Endothelial cell of umbilical vein (primary cell): ENCODE measurements at regions not wholly inside any gene's neighbourhood (a gene's known extent, or its start where the extent isn't known, plus 50 kb on each side); places are given as distances from the start of the nearest gene placed in this dataset.

Experiments used
- BruUV-seq: library from RNA; stranded (reverse); fragments of 400-500 nt; replicated peaks from 2 replicates; lab custom pipeline; 2021; lab: Mats Ljungman, UMichigan
- CTCF ChIA-PET: fragments of 300-600, 350-600 bp; sonication (Branson Sonifier 250); formaldehyde crosslinking; loops from one replicate; lab custom pipeline; 2021; ENCODE audit warnings: antibody characterized with exemption, inconsistent platforms; lab: Charles Lee
- POLR2A ChIA-PET: fragments of 300-600, 350-600 bp; sonication (Branson Sonifier 250); formaldehyde crosslinking; loops from one replicate; lab custom pipeline; 2021; ENCODE audit warnings: antibody characterized with exemption, inconsistent platforms; lab: Charles Lee
- DNase-seq: peaks from one replicate; pipeline ENCODE4 v3.0.0-alpha.2; 2011; ENCODE audit warnings: low read depth, low spot score
- FAIRE-seq: peaks from 2 replicates; lab custom pipeline; 2011; peaks lifted over from hg19 to GRCh38; lab: Jason Lieb, UNC
- H2AFZ ChIP-seq: 2 replicates; pipeline ENCODE4 v1.6.0; 2012; ENCODE audit warnings: low read depth, low read length, control low read depth, inconsistent platforms
- H3K27ac ChIP-seq: 2 replicates; pipeline ENCODE4 v1.5.1; 2011; ENCODE audit warnings: low read depth, mild to moderate bottlenecking, control low read depth, low read length, moderate library complexity; ENCODE audit not compliant: insufficient read depth
- H3K27me3 ChIP-seq, 2 experiments: 2 replicates each; pipeline versions ENCODE4 v1.6.0 to v1.6.1; 2011; ENCODE audit warnings: low read length in 2 of 2, mixed read lengths in 1 of 2; ENCODE audit not compliant: control insufficient read depth in 2 of 2, insufficient read depth in 2 of 2
- H3K36me3 ChIP-seq, 2 experiments: 2 replicates in 1 of 2; 3 replicates in 1 of 2; pipeline ENCODE4 v1.5.1; 2011; ENCODE audit warnings: low read length in 2 of 2, mild to moderate bottlenecking in 1 of 2, moderate library complexity in 1 of 2; ENCODE audit not compliant: control insufficient read depth in 2 of 2, insufficient read depth in 2 of 2; ENCODE audit errors: extremely low read depth in 1 of 2
- H3K4me1 ChIP-seq: 3 replicates; pipeline ENCODE4 v1.5.1; 2011; ENCODE audit warnings: mild to moderate bottlenecking, low read length; ENCODE audit not compliant: control insufficient read depth, insufficient read depth; ENCODE audit errors: extremely low read depth
- H3K4me2 ChIP-seq: 2 replicates; pipeline ENCODE4 v1.6.1; 2011; ENCODE audit warnings: low read length, control low read depth, mixed read lengths; ENCODE audit not compliant: insufficient read depth
- H3K4me3 ChIP-seq, 3 experiments: fragments of 200-600 bp in 1 of 3; sonication (generic), shearing (Covaris generic) in 1 of 3; replicated peaks in 1 of 3; 2 replicates each; pipeline ENCODE4 v1.5.1; 2011 to 2016; ENCODE audit warnings: control low read depth in 3 of 3, low read length in 3 of 3, mild to moderate bottlenecking in 2 of 3, inconsistent platforms in 1 of 3, low read depth in 1 of 3, moderate library complexity in 1 of 3; ENCODE audit not compliant: insufficient read depth in 1 of 3
- H3K79me2 ChIP-seq: 2 replicates; pipeline ENCODE4 v1.6.0; 2012; ENCODE audit warnings: low read length, inconsistent platforms; ENCODE audit not compliant: control insufficient read depth, insufficient read depth
- H3K9ac ChIP-seq: replicated peaks from 2 replicates; pipeline ENCODE3; 2011; ENCODE audit warnings: low read length, control low read depth; ENCODE audit not compliant: insufficient read depth; ENCODE audit errors: extremely low read depth
- H3K9me1 ChIP-seq: replicated peaks from 3 replicates; pipeline ENCODE4 v1.6.0; 2011; ENCODE audit warnings: mild to moderate bottlenecking, low read length; ENCODE audit not compliant: control insufficient read depth, insufficient read depth; ENCODE audit errors: extremely low read depth
- H3K9me3 ChIP-seq: replicated peaks from 2 replicates; pipeline ENCODE4 v1.5.1; 2012; ENCODE audit warnings: low read length, inconsistent platforms; ENCODE audit not compliant: control insufficient read depth, insufficient read depth
- H4K20me1 ChIP-seq: replicated peaks from 2 replicates; pipeline ENCODE3; 2011; ENCODE audit warnings: mild to moderate bottlenecking, low read length; ENCODE audit not compliant: control insufficient read depth, insufficient read depth; ENCODE audit errors: extremely low read depth
- CTCF ChIP-seq, 2 donors: IDR thresholded peaks; 1 replicate in 1 of 2; 2 replicates in 1 of 2; pipeline ENCODE4 v1.5.1; 2011; ENCODE audit warnings: low read length in 2 of 2, mild to moderate bottlenecking in 2 of 2, moderate library complexity in 2 of 2, control low read depth in 1 of 2, inconsistent platforms in 1 of 2, low read depth in 1 of 2; ENCODE audit not compliant: insufficient read depth in 1 of 2; ENCODE audit errors: extremely low read depth in 1 of 2
- EZH2 ChIP-seq: IDR thresholded peaks from 2 replicates; pipeline ENCODE4 v1.6.1; 2012; ENCODE audit warnings: borderline replicate concordance, low read depth, mild to moderate bottlenecking, moderate library complexity, low read length, inconsistent platforms; ENCODE audit not compliant: severe bottlenecking
- FOS ChIP-seq: IDR thresholded peaks from 2 replicates; pipeline ENCODE4 v1.6.1; 2011; ENCODE audit warnings: mild to moderate bottlenecking, low read length, moderate library complexity, borderline replicate concordance; ENCODE audit not compliant: insufficient read depth
- GATA2 ChIP-seq: IDR thresholded peaks from 2 replicates; pipeline ENCODE4 v1.7.0; 2011; ENCODE audit warnings: low read depth, mild to moderate bottlenecking, moderate library complexity, mixed read lengths, low read length; ENCODE audit not compliant: insufficient read length, insufficient read depth
- JUN ChIP-seq: IDR thresholded peaks from 2 replicates; pipeline ENCODE4 v1.6.1; 2011; ENCODE audit warnings: borderline replicate concordance, low read depth; ENCODE audit not compliant: insufficient read length, insufficient read depth
- MAX ChIP-seq: IDR thresholded peaks from 2 replicates; pipeline ENCODE4 v1.6.1; 2011; ENCODE audit not compliant: insufficient read depth, insufficient read length
- MYC ChIP-seq: IDR thresholded peaks from one replicate; pipeline ENCODE4 v1.6.1; 2011; ENCODE audit warnings: mild to moderate bottlenecking, low read depth, low read length
- POLR2A ChIP-seq: IDR thresholded peaks from 2 replicates; pipeline ENCODE4 v1.6.1; 2012; ENCODE audit warnings: low read depth, mild to moderate bottlenecking, control low read depth, low read length
- POLR2AphosphoS5 ChIP-seq: IDR thresholded peaks from 2 replicates; pipeline ENCODE4 v1.6.1; 2012; ENCODE audit warnings: low read depth, mild to moderate bottlenecking, control low read depth, low read length, moderate library complexity; ENCODE audit not compliant: insufficient read depth
- dilution Hi-C: fragments of 300-500 bp; cut with MboI; formaldehyde crosslinking; loops from one replicate; pipeline ENCODE4 v1.15.0; 2019; ENCODE audit warnings: low sequenced_read_pairs; ENCODE audit not compliant: extremely low pct_ligation_motif_present
- intact Hi-C: fragments of 100-400 bp; cut with micrococcal nuclease; formaldehyde crosslinking; loops from one replicate; pipeline ENCODE4 v1.10.0; 2022

- H3K36me3 ChIP-seq: no peaks in the 10 kb centered on the region
- BruUV-seq: no TSS peak
- FAIRE-seq (no peak), DNase-seq (no peak)
- TF ChIP-seq MAX (no peak), GATA2 (no peak), EZH2 (no peak), CTCF (IDR thresholded peaks at IDR 0.05; ENCODE audit: extremely low read depth in 1 of 2, insufficient read depth in 1 of 2, low read depth in 1 of 2, low read length in 2 of 2) (no peak), POLR2AphosphoS5 (no peak), JUN (no peak), FOS (no peak), MYC (no peak), POLR2A (no peak)
- no peak overlapping the region for H3K9ac ChIP-seq
- H3K79me2 ChIP-seq: no peaks in the 10 kb centered on the region
- no peaks in the 10 kb centered on the region for H3K9me1 ChIP-seq
- CTCF ChIA-PET: no interaction called here
- H3K27ac ChIP-seq: no peak overlapping the region
- peaks cover 0 to 2% of the 10 kb centered on the region in 2 experiments for H3K27me3 ChIP-seq
- no peaks in the 10 kb centered on the region for H4K20me1 ChIP-seq
- dilution Hi-C loops (no loop called here), intact Hi-C loops (no loop called here)
- no peak overlapping the region for H2AFZ ChIP-seq
- POLR2A ChIA-PET: no interaction called here
- H3K4me2 ChIP-seq: no peak overlapping the region
- H3K4me1 ChIP-seq: no peaks in the 10 kb centered on the region
- no peak overlapping the region for H3K4me3 ChIP-seq
- H3K9me3 ChIP-seq: no peaks in the 10 kb centered on the region
These were observed 51.7 kb upstream of the NFKBIA start for GRCh38 chr14:35456261-35456660.
